HG03460 (cell line): ENCODE measurements at regions not wholly inside any gene's neighbourhood (a gene's known extent, or its start where the extent isn't known, plus 50 kb on each side); places are given as distances from the start of the nearest gene placed in this dataset.

Source experiments
- ATAC-seq: cut with Tn5 transposase; IDR thresholded peaks from one replicate; pipeline ENCODE4 v1.9.1; 2021; ENCODE audit not compliant: unreplicated experiment

- no peak for ATAC-seq
These were observed 200.1 kb downstream of the CBLN1 start for GRCh38 chr16:49081554-49081953.

GRCh38 chr16:49081086-49081485 is 200.6 kb downstream of the CBLN1 start:
- no peak for ATAC-seq

- ATAC-seq = no peak
These were observed 203.1 kb downstream of the CBLN1 start for GRCh38 chr16:49078571-49078970.

GRCh38 chr16:49078104-49078503 is 203.5 kb downstream of the CBLN1 start:
- ATAC-seq = no peak

GRCh38 chr16:49075709-49076108 is 205.9 kb downstream of the CBLN1 start:
- no peak for ATAC-seq

GRCh38 chr16:49068224-49068623 is 213.4 kb downstream of the CBLN1 start:
- ATAC-seq = no peak

- ATAC-seq = no peak
These were observed 213.9 kb downstream of the CBLN1 start for GRCh38 chr16:49067776-49068175.

GRCh38 chr16:49061137-49061714 is 220.4 kb downstream of the CBLN1 start:
- ATAC-seq = no peak

GRCh38 chr16:49060728-49061127 is 220.9 kb downstream of the CBLN1 start:
- ATAC-seq = no peak

- no peak for ATAC-seq
These were observed 223.3 kb downstream of the CBLN1 start for GRCh38 chr16:49058382-49058781.

GRCh38 chr16:49057936-49058335 is 223.7 kb downstream of the CBLN1 start:
- ATAC-seq = no peak

- ATAC-seq = no peak
These were observed 224.2 kb downstream of the CBLN1 start for GRCh38 chr16:49057391-49057790.

- ATAC-seq = no peak
These were observed 225.1 kb downstream of the CBLN1 start for GRCh38 chr16:49056546-49056945.

GRCh38 chr16:49055824-49056545 is 225.7 kb downstream of the CBLN1 start:
- ATAC-seq = no peak

GRCh38 chr16:49055291-49055690 is 226.3 kb downstream of the CBLN1 start:
- ATAC-seq = no peak

- ATAC-seq = no peak
These were observed 227.0 kb downstream of the CBLN1 start for GRCh38 chr16:49054606-49055005.

- ATAC-seq = no peak
These were observed 228.8 kb downstream of the CBLN1 start for GRCh38 chr16:49052846-49053245.

GRCh38 chr16:49051576-49051975 is 230.1 kb downstream of the CBLN1 start:
- no peak for ATAC-seq

GRCh38 chr16:49050607-49051006 is 231.0 kb downstream of the CBLN1 start:
- ATAC-seq = no peak

GRCh38 chr16:49049644-49050043 is 232.0 kb downstream of the CBLN1 start:
- no peak for ATAC-seq

GRCh38 chr16:49049191-49049590 is 232.4 kb downstream of the CBLN1 start:
- ATAC-seq = no peak

GRCh38 chr16:49048557-49048956 is 233.1 kb downstream of the CBLN1 start:
- ATAC-seq = no peak

- no peak for ATAC-seq
These were observed 245.5 kb downstream of the CBLN1 start for GRCh38 chr16:49036126-49036525.
